Activated T-cell treated with anti-CD3 and anti-CD28 coated beads, Interleukin-2, amount 50 U/mL, for 24 hours (primary cell): ENCODE measurements at regions not wholly inside any gene's neighbourhood (a gene's known extent, or its start where the extent isn't known, plus 50 kb on each side); places are given as distances from the start of the nearest gene placed in this dataset.

Experiments used
- DNase-seq: peaks from one replicate; pipeline ENCODE4 v3.0.0-alpha.2; 2020
- H3K27ac Mint-ChIP-seq: 2 replicates; pipeline ENCODE4 v1.8.0; 2020; ENCODE audit warnings: mild to moderate bottlenecking, mixed read lengths
- H3K27me3 Mint-ChIP-seq: 2 replicates; pipeline ENCODE4 v1.8.0; 2020; ENCODE audit warnings: mixed read lengths
- H3K36me3 Mint-ChIP-seq: 2 replicates; pipeline ENCODE4 v1.8.0; 2020; ENCODE audit warnings: low read depth, mixed read lengths
- H3K4me1 Mint-ChIP-seq: 2 replicates; pipeline ENCODE4 v1.8.0; 2020; ENCODE audit warnings: low read depth, mixed read lengths
- H3K4me3 Mint-ChIP-seq: 2 replicates; pipeline ENCODE4 v1.8.0; 2020; ENCODE audit warnings: mild to moderate bottlenecking, moderate library complexity, mixed read lengths
- H3K9me3 Mint-ChIP-seq: 2 replicates; pipeline ENCODE4 v1.8.0; 2020; ENCODE audit warnings: mixed read lengths

- H3K4me1 Mint-ChIP-seq, result no peaks in the 10 kb centered on the region
- no peak for DNase-seq
- no peak overlapping the region for H3K27ac Mint-ChIP-seq
- peaks cover 3% of the 10 kb centered on the region for H3K9me3 Mint-ChIP-seq
- H3K4me3 Mint-ChIP-seq, result no peak overlapping the region
- H3K36me3 Mint-ChIP-seq, result no peaks in the 10 kb centered on the region
- H3K27me3 Mint-ChIP-seq, result no peaks in the 10 kb centered on the region
These were observed 799.0 kb downstream of the KCNJ2 start for GRCh38 chr17:70968302-70968701.

- Mint-ChIP-seq H3K4me3 (no peak overlapping the region), H3K36me3 (no peaks in the 10 kb centered on the region), H3K9me3 (peaks cover 3% of the 10 kb centered on the region), H3K4me1 (no peaks in the 10 kb centered on the region), H3K27ac (no peak overlapping the region), H3K27me3 (no peaks in the 10 kb centered on the region)
- no peak for DNase-seq
These were observed 800.2 kb downstream of the KCNJ2 start for GRCh38 chr17:70969521-70970034.

GRCh38 chr17:70976447-70976846, 807.1 kb downstream of the KCNJ2 start:
- Mint-ChIP-seq H3K27me3 (no peaks in the 10 kb centered on the region), H3K4me3 (no peak overlapping the region), H3K27ac (no peak overlapping the region), H3K4me1 (no peaks in the 10 kb centered on the region), H3K9me3 (peaks cover 8% of the 10 kb centered on the region), H3K36me3 (no peaks in the 10 kb centered on the region)
- DNase-seq, result no peak

DNA sequence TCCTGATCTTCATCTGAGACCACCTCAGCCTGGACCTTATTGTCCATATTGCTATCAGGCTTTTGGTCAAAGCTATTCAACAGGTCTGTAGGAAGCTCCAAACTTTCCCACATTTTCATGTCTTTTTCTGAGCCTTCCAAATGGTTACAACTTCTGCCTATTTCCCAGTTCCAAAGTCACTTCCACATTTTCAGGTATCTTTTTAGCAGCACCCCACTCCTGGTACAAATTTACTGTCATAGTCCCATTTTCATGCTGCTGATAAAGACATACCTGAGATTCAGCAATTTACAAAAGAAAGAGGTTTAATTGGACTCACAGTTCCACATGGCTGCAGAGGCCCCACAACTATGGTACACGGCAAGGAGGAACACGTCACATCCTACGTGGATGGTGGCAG, 815.5 kb downstream of the KCNJ2 start:
- Mint-ChIP-seq H3K4me1 (no peaks in the 10 kb centered on the region), H3K27me3 (no peaks in the 10 kb centered on the region), H3K36me3 (no peaks in the 10 kb centered on the region), H3K9me3 (peaks cover 20% of the 10 kb centered on the region), H3K27ac (no peak overlapping the region), H3K4me3 (no peak overlapping the region)
- no peak for DNase-seq

DNA sequence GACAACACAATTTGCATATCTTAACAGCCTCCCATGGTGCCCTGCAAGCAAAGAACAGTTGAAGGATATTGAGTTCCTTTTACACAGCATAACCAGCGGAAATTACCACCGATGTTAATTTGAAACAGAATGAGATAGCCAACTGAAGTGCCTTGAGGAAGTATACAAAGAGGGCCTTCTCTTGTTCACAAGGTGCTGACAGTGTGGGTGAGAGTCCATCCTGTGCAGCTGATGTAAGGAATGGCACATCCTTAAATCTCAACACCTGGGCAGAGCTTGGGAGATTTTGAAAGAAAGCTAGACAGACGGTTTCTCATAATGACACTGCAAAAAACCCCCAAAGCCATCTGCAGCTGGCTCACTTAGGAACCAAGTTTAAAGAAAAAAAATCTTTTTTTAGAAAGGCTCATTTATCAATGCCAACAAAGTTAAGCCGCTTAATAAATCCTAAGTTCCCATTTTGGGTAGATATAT, 818.6 kb downstream of the KCNJ2 start:
- Mint-ChIP-seq H3K4me3 (no peak overlapping the region), H3K27ac (no peak overlapping the region), H3K4me1 (no peaks in the 10 kb centered on the region), H3K27me3 (no peaks in the 10 kb centered on the region), H3K36me3 (no peaks in the 10 kb centered on the region), H3K9me3 (peaks cover 26% of the 10 kb centered on the region)
- DNase-seq, result no peak

DNA sequence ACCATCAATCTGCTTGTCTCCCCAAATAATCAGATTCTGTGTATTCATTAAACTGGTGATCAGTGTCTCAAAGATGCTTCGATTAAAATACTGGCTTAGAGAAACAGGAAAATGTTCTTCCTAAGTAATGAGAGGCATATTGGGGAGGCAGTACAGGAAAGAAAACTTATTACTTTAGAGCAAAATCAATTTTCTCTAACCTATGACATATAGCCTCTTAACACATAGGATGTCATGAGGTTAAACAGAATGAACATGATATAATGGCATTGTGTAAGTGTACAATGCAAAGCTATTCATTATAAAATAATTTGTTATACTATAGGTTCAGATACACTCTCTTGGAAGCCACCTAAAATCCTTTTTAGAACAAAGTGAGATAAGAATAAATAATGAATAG, 819.3 kb downstream of the KCNJ2 start:
- no peak overlapping the region for H3K27ac Mint-ChIP-seq
- H3K36me3 Mint-ChIP-seq, result no peaks in the 10 kb centered on the region
- no peak for DNase-seq
- H3K4me1 Mint-ChIP-seq, result no peaks in the 10 kb centered on the region
- no peak overlapping the region for H3K4me3 Mint-ChIP-seq
- peaks cover 25% of the 10 kb centered on the region for H3K9me3 Mint-ChIP-seq
- no peaks in the 10 kb centered on the region for H3K27me3 Mint-ChIP-seq

DNA sequence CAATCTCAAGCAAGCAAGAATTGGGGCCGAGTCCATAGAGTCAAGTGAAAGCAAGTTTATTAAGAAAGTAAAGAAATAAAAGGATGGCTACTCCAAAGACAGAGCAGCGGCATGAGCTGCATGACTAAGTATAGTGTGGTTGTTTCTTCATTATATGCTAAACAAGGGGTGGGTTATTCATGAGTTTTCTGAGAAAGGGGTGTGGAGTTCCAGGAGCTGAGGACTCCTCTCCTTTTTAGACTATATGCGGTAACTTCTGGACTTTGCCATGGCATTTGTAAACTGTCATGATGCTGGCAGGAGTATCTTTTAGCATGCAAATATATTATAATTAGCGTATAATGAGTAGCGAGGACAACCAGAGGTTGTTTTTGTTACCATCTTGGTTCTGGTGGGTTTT, 819.9 kb downstream of the KCNJ2 start:
- Mint-ChIP-seq H3K4me1 (no peaks in the 10 kb centered on the region), H3K27ac (no peak overlapping the region), H3K36me3 (no peaks in the 10 kb centered on the region), H3K4me3 (no peak overlapping the region), H3K9me3 (peaks cover 27% of the 10 kb centered on the region), H3K27me3 (no peaks in the 10 kb centered on the region)
- no peak for DNase-seq

DNA sequence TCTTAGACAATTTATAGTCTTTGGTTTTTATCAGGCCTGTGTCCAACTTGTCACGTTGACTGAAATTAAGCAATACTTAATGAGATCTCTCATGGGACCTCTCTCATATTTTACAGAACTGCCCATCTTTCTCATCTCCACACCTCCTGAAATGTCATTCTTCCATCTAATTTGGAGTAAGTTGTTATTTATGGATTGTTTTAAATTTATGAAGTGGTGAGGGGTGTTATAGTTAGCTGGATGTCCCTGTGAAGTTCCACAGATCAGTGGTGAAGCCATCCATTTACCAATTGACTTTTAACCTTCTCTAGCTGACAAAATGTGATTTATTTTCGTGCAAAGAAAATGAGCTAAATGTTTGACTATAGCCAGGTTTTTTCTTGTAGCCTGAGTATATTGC, 824.9 kb downstream of the KCNJ2 start:
- Mint-ChIP-seq H3K27ac (no peak overlapping the region), H3K9me3 (peaks cover 19% of the 10 kb centered on the region), H3K4me3 (no peak overlapping the region), H3K36me3 (no peaks in the 10 kb centered on the region), H3K4me1 (no peaks in the 10 kb centered on the region), H3K27me3 (no peaks in the 10 kb centered on the region)
- DNase-seq, result no peak

DNA sequence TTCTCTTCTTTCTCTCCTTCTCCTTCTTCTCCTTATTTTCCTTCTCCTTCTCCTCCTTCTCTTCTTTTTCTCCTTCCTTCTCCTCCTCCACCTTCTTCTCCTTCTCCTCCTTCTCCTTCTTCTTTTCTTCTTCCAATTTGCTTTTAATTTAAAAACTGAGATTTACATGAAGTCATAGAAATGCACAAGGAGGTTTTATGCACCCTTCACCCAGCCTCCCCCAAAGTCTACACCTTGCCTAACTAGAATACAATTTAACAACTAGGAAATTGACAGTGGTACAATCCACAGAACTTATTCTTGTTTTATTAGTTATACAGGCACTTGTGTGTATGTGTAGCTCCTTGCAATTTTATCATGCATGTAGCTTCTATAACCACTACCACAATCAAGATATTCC, 826.7 kb downstream of the KCNJ2 start:
- no peak for DNase-seq
- H3K4me3 Mint-ChIP-seq, result no peak overlapping the region
- no peaks in the 10 kb centered on the region for H3K36me3 Mint-ChIP-seq
- H3K27me3 Mint-ChIP-seq, result no peaks in the 10 kb centered on the region
- H3K27ac Mint-ChIP-seq, result no peak overlapping the region
- peaks cover 14% of the 10 kb centered on the region for H3K9me3 Mint-ChIP-seq
- H3K4me1 Mint-ChIP-seq, result no peaks in the 10 kb centered on the region

DNA sequence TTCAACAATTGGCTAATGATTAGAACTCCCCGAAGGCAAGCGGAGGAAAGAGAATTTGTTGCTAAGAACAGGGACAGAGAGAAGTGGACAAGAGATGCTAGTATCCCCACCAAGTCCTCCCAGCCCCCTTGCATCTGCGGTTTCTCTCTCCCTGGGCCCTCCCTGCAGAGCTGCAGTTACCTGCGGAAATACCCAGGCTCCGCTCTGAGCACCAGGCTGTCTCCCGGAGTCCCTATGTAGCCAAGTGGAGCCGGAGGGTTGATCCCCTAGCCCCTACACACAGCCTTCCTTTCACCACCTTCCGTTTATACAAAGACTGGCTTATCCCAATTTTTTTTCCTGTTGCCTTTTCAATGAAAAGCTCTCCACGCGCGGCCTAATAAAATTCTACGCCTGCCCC, 834.4 kb downstream of the KCNJ2 start:
- DNase-seq, result no peak
- H3K27ac Mint-ChIP-seq, result no peak overlapping the region
- H3K27me3 Mint-ChIP-seq, result no peaks in the 10 kb centered on the region
- H3K4me1 Mint-ChIP-seq, result no peaks in the 10 kb centered on the region
- H3K4me3 Mint-ChIP-seq, result no peak overlapping the region
- H3K9me3 Mint-ChIP-seq, result peaks cover 5% of the 10 kb centered on the region
- H3K36me3 Mint-ChIP-seq, result no peaks in the 10 kb centered on the region

GRCh38 chr17:71004413-71004812, 835.1 kb downstream of the KCNJ2 start:
- H3K36me3 Mint-ChIP-seq, result no peaks in the 10 kb centered on the region
- H3K27ac Mint-ChIP-seq, result no peak overlapping the region
- no peak overlapping the region for H3K4me3 Mint-ChIP-seq
- no peaks in the 10 kb centered on the region for H3K4me1 Mint-ChIP-seq
- no peaks in the 10 kb centered on the region for H3K27me3 Mint-ChIP-seq
- no peak for DNase-seq
- peaks cover 7% of the 10 kb centered on the region for H3K9me3 Mint-ChIP-seq

DNA sequence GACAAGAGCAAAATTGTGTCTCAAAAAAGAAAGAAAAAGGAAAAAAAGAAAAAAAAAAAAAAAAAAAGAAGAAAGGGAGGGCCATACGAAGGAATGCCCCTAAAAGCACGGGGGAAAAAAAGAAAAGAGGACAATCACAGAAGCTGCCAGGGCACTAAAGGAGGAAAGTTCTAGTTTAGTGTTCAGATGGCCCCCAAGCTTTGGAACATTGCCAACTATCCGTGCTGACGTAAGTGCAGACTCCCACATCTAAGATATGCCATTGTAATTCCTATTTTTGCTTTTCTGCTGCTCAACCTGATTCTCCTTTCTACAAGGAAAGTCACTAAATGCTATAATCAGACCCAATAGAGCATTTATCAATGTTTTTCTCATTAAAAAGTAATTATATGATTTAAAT, 842.1 kb downstream of the KCNJ2 start:
- no peak overlapping the region for H3K27ac Mint-ChIP-seq
- no peaks in the 10 kb centered on the region for H3K4me1 Mint-ChIP-seq
- H3K9me3 Mint-ChIP-seq, result peaks cover 4% of the 10 kb centered on the region

GRCh38 chr17:71019699-71020098, 850.4 kb downstream of the KCNJ2 start:
- Mint-ChIP-seq H3K9me3 (peaks cover 5% of the 10 kb centered on the region), H3K4me1 (no peaks in the 10 kb centered on the region), H3K36me3 (no peaks in the 10 kb centered on the region), H3K27me3 (no peaks in the 10 kb centered on the region), H3K4me3 (no peak overlapping the region), H3K27ac (no peak overlapping the region)
- DNase-seq, result no peak

More for the DNA sequence above, 842.1 kb downstream of the KCNJ2 start:
- Mint-ChIP-seq H3K27me3 (no peaks in the 10 kb centered on the region), H3K36me3 (no peaks in the 10 kb centered on the region), H3K4me3 (no peak overlapping the region)
- DNase-seq, result no peak

DNA sequence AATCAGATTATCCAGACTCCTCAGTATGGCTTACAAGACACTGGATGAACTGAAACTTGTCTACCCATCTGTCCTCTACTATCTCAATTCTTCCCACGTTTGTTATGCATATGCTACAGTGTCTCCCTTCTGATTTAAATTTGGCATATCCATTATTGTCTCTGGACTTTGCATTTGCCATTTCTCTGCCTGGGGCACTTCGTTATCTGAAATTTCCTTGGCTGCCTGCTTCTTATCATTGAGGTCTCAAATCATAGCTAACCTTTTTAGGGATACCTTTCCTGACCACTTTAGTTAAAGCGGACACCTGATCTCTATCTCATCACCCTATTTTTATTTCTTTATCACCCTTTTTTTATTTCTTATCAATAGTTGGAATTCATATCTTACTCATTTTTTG, 853.4 kb downstream of the KCNJ2 start:
- DNase-seq, result no peak
- H3K9me3 Mint-ChIP-seq, result peaks cover 3% of the 10 kb centered on the region
- H3K4me1 Mint-ChIP-seq, result no peaks in the 10 kb centered on the region
- H3K36me3 Mint-ChIP-seq, result no peaks in the 10 kb centered on the region
- no peaks in the 10 kb centered on the region for H3K27me3 Mint-ChIP-seq
- no peak overlapping the region for H3K27ac Mint-ChIP-seq
- H3K4me3 Mint-ChIP-seq, result no peak overlapping the region

DNA sequence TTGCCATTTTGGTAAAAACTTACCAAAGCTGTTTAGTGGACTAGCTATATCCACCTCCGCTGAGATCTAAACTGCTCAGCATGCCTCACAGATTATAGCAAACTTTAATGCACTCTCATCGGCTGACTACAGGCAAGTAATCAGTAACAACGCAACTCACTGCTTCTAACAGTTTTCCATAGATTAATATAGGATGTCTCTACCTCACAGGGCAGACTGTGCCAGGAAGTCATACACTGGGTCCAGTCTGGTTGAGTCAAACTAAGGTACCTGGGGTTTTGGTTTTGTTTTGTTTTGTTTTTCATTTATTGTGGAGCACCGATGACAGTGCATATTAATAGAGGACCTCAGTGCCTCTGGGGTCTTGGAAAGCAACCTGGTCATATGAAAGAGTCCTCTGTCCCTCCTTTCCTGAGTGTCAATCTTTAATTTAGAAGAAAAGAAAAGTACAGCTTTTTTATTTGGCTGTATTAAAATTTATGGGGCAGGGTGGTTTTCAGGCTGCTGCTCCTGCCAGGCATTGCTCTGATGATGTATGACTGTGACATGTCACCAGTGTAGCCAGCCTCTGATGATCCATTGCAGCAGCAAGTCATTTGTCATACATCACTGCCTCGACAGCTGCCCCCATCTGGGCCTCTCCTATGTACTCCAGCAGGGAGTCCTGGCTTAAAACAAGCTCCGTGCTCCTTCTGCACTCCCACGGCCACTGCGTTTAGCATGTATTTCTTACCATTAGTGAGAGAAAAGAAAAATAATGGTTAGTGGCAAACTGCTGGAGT, 854.1 kb downstream of the KCNJ2 start:
- Mint-ChIP-seq H3K27ac (no peak overlapping the region), H3K36me3 (no peaks in the 10 kb centered on the region)
- no peak for DNase-seq

More for the DNA sequence above, 854.1 kb downstream of the KCNJ2 start:
- Mint-ChIP-seq H3K4me3 (no peak overlapping the region), H3K4me1 (no peaks in the 10 kb centered on the region), H3K27me3 (no peaks in the 10 kb centered on the region), H3K9me3 (no peaks in the 10 kb centered on the region)
